ENCODE measurements at regions not wholly inside any gene's neighbourhood (a gene's known extent, or its start where the extent isn't known, plus 50 kb on each side); places are given as distances from the start of the nearest gene placed in this dataset.

GRCh38 chr5:101539315-101539714, 636.2 kb upstream of the ST8SIA4 start:
- Histone ChIP-seq H3K4me2 (ENCODE audit: low read depth, low read length, poor library complexity, severe bottlenecking) (no peak overlapping the region), H3K79me2 (ENCODE audit: insufficient read depth, low read length) (no peaks in the 10 kb centered on the region), H4K20me1 (ENCODE audit: low read depth, low read length) (no peaks in the 10 kb centered on the region), H3K9ac (ENCODE audit: low read length) (no peak overlapping the region), H3K9me3 (ENCODE audit: insufficient read depth, low read length) (no peaks in the 10 kb centered on the region), H3F3A (ENCODE audit: insufficient read depth) (no peaks in the 10 kb centered on the region), H2AFZ (ENCODE audit: low read depth, low read length, severe bottlenecking) (no peak overlapping the region), H3K36me3 (ENCODE audit: low read length) (no peaks in the 10 kb centered on the region), H3K9me2 (replicated peaks; ENCODE audit: insufficient read depth, low read length) (no peaks in the 10 kb centered on the region), H3K27me3 (ENCODE audit: low read length) (no peaks in the 10 kb centered on the region), H3K27ac (ENCODE audit: low read depth, low read length) (no peak overlapping the region), H3K4me3 (ENCODE audit: insufficient read depth, low read length, poor library complexity, severe bottlenecking) (no peak overlapping the region)
- TF ChIP-seq, protein P1, sequence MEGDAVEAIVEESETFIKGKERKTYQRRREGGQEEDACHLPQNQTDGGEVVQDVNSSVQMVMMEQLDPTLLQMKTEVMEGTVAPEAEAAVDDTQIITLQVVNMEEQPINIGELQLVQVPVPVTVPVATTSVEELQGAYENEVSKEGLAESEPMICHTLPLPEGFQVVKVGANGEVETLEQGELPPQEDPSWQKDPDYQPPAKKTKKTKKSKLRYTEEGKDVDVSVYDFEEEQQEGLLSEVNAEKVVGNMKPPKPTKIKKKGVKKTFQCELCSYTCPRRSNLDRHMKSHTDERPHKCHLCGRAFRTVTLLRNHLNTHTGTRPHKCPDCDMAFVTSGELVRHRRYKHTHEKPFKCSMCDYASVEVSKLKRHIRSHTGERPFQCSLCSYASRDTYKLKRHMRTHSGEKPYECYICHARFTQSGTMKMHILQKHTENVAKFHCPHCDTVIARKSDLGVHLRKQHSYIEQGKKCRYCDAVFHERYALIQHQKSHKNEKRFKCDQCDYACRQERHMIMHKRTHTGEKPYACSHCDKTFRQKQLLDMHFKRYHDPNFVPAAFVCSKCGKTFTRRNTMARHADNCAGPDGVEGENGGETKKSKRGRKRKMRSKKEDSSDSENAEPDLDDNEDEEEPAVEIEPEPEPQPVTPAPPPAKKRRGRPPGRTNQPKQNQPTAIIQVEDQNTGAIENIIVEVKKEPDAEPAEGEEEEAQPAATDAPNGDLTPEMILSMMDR (IDR thresholded peaks at IDR 0.05; ENCODE audit: insufficient read depth, low read length, poor library complexity, severe bottlenecking), result no peak
- no peak for TF ChIP-seq EZH2phosphoT487 (conservative IDR thresholded peaks at IDR 0.05; ENCODE audit: low read length)

GRCh38 chr5:101535626-101536025, 632.5 kb upstream of the ST8SIA4 start:
- Histone ChIP-seq H2AFZ (ENCODE audit: low read depth, low read length, severe bottlenecking) (no peak overlapping the region), H3K9me3 (ENCODE audit: insufficient read depth, low read length) (no peaks in the 10 kb centered on the region), H3F3A (ENCODE audit: insufficient read depth) (no peaks in the 10 kb centered on the region), H3K36me3 (ENCODE audit: low read length) (no peaks in the 10 kb centered on the region), H4K20me1 (ENCODE audit: low read depth, low read length) (no peaks in the 10 kb centered on the region), H3K9me2 (replicated peaks; ENCODE audit: insufficient read depth, low read length) (no peaks in the 10 kb centered on the region), H3K27me3 (ENCODE audit: low read length) (no peaks in the 10 kb centered on the region), H3K27ac (ENCODE audit: low read depth, low read length) (no peak overlapping the region), H3K4me2 (ENCODE audit: low read depth, low read length, poor library complexity, severe bottlenecking) (no peak overlapping the region), H3K4me3 (ENCODE audit: insufficient read depth, low read length, poor library complexity, severe bottlenecking) (no peak overlapping the region), H3K79me2 (ENCODE audit: insufficient read depth, low read length) (no peaks in the 10 kb centered on the region), H3K9ac (ENCODE audit: low read length) (no peak overlapping the region)
- TF ChIP-seq, protein P1 (IDR thresholded peaks at IDR 0.05; ENCODE audit: insufficient read depth, low read length, poor library complexity, severe bottlenecking), result no peak
- TF ChIP-seq EZH2phosphoT487 (conservative IDR thresholded peaks at IDR 0.05; ENCODE audit: low read length), result no peak

- no peak overlapping the region for H3K27ac ChIP-seq (ENCODE audit: low read depth, low read length)
- H3K9me2 ChIP-seq (replicated peaks; ENCODE audit: insufficient read depth, low read length), result no peaks in the 10 kb centered on the region
- no peaks in the 10 kb centered on the region for H3K27me3 ChIP-seq (ENCODE audit: low read length)
- no peaks in the 10 kb centered on the region for H3K79me2 ChIP-seq (ENCODE audit: insufficient read depth, low read length)
- H2AFZ ChIP-seq (ENCODE audit: low read depth, low read length, severe bottlenecking), result no peak overlapping the region
- H3K4me3 ChIP-seq (ENCODE audit: insufficient read depth, low read length, poor library complexity, severe bottlenecking), result no peak overlapping the region
- no peak for TF ChIP-seq EZH2phosphoT487 (conservative IDR thresholded peaks at IDR 0.05; ENCODE audit: low read length)
- TF ChIP-seq, protein P1 (IDR thresholded peaks at IDR 0.05; ENCODE audit: insufficient read depth, low read length, poor library complexity, severe bottlenecking), result no peak
- H3K9me3 ChIP-seq (ENCODE audit: insufficient read depth, low read length), result no peaks in the 10 kb centered on the region
- H3K36me3 ChIP-seq (ENCODE audit: low read length), result no peaks in the 10 kb centered on the region
- no peak overlapping the region for H3K4me2 ChIP-seq (ENCODE audit: low read depth, low read length, poor library complexity, severe bottlenecking)
- H4K20me1 ChIP-seq (ENCODE audit: low read depth, low read length), result no peaks in the 10 kb centered on the region
- no peak overlapping the region for H3K9ac ChIP-seq (ENCODE audit: low read length)
- H3F3A ChIP-seq (ENCODE audit: insufficient read depth), result no peaks in the 10 kb centered on the region
Measured at GRCh38 chr5:101534491-101535110, 631.5 kb upstream of the ST8SIA4 start.

Data from SU-DHL-6 (cell line).